Lung (tissue), 11 donors: ENCODE measurements at regions not wholly inside any gene's neighbourhood (a gene's known extent, or its start where the extent isn't known, plus 50 kb on each side); places are given as distances from the start of the nearest gene placed in this dataset.

Experiments
- ATAC-seq: fragments of 200-7000 bp; cut with Tn5 transposase; one replicate; pipeline ENCODE4 v1.9.1; 2020; ENCODE audit warnings: moderate number of reproducible peaks; ENCODE audit not compliant: insufficient read depth, low FRiP score
- DNase-seq, 3 donors: peaks; one replicate each; pipeline ENCODE4 v3.0.0-alpha.2; 2013 to 2017
- H3K27ac ChIP-seq, 2 donors: one replicate each; pipeline ENCODE4 v1.5.1; 2013; ENCODE audit warnings: mild to moderate bottlenecking in 2 of 2, moderate library complexity in 2 of 2, control low read depth in 1 of 2, inconsistent platforms in 1 of 2, low read depth in 1 of 2, low read length in 1 of 2
- H3K27me3 ChIP-seq, 3 donors: one replicate each; pipeline ENCODE4 v1.5.1; 2013; ENCODE audit warnings: low read length in 2 of 3; ENCODE audit not compliant: control insufficient read depth in 3 of 3, insufficient read depth in 3 of 3
- H3K36me3 ChIP-seq, 4 donors: one replicate each; pipeline ENCODE4 v1.5.1; 2013; ENCODE audit warnings: low read length in 4 of 4, mild to moderate bottlenecking in 1 of 4, moderate library complexity in 1 of 4; ENCODE audit not compliant: control insufficient read depth in 4 of 4, insufficient read depth in 4 of 4
- H3K4me1 ChIP-seq, 5 donors: one replicate each; pipeline ENCODE4 v1.5.1; 2013; ENCODE audit warnings: low read length in 5 of 5, mild to moderate bottlenecking in 2 of 5, moderate library complexity in 1 of 5; ENCODE audit not compliant: control insufficient read depth in 5 of 5, insufficient read depth in 5 of 5
- H3K4me3 ChIP-seq: one replicate; pipeline ENCODE4 v1.5.1; 2013; ENCODE audit warnings: mild to moderate bottlenecking, control low read depth, moderate library complexity
- H3K9ac ChIP-seq, 2 donors: one replicate each; pipeline ENCODE4 v1.5.1; 2013; ENCODE audit warnings: low read length in 2 of 2, control low read depth in 1 of 2; ENCODE audit not compliant: insufficient read depth in 1 of 2
- H3K9me3 ChIP-seq, 4 donors: one replicate each; pipeline ENCODE4 v1.5.1; 2013; ENCODE audit warnings: low read length in 3 of 4, mild to moderate bottlenecking in 1 of 4, moderate library complexity in 1 of 4; ENCODE audit not compliant: control insufficient read depth in 4 of 4, insufficient read depth in 3 of 4
- WGBS, 2 donors: extraction: QIAGEN DNeasy Blood & Tissue Kit; methylation state at CpG; one replicate each; pipeline ENCODE4 v1.1.7; 2013; 5-methylcytosine and 5-hydroxymethylcytosine counted together
- TF ChIP-seq, protein P1 (sequence below): IDR thresholded peaks from 2 replicates; pipeline ENCODE4 v1.5.1; 2012; ENCODE audit warnings: mild to moderate bottlenecking; ENCODE audit errors: control extremely low read depth, extremely low read depth
- donor health status: control.
- donor health status: control.
- donor health status: Bipolar disorder and iron deficiency.
- donor health status: healthy.
- donor health status: DM: yes; HTN: yes; CAD: no.

DNA sequence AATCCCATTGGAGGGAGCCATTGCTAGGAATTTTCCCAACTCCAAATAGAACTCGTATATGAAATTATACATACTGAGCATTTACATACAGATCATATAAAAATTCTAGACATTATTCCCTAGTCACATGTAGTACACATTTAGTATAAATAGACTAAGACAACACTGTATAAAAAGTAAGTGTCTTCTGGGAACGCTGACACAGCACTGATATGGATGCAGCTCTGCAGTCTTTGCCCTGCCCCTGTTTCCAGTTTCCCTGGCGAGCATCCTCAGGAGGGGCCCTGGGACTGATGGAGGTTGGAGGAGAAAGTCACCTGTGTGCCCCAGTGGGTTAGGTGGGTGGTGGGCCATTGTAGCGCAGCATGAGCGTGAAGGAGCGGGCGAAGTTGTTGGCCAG, 97.8 kb upstream of the CLMN start:
- H3K9ac ChIP-seq: no peak overlapping the region
- H3K4me3 ChIP-seq: no peak overlapping the region
- peaks cover 0 to 25% (median 7%) of the 10 kb centered on the region in 4 donors for H3K36me3 ChIP-seq
- TF ChIP-seq, protein P1, sequence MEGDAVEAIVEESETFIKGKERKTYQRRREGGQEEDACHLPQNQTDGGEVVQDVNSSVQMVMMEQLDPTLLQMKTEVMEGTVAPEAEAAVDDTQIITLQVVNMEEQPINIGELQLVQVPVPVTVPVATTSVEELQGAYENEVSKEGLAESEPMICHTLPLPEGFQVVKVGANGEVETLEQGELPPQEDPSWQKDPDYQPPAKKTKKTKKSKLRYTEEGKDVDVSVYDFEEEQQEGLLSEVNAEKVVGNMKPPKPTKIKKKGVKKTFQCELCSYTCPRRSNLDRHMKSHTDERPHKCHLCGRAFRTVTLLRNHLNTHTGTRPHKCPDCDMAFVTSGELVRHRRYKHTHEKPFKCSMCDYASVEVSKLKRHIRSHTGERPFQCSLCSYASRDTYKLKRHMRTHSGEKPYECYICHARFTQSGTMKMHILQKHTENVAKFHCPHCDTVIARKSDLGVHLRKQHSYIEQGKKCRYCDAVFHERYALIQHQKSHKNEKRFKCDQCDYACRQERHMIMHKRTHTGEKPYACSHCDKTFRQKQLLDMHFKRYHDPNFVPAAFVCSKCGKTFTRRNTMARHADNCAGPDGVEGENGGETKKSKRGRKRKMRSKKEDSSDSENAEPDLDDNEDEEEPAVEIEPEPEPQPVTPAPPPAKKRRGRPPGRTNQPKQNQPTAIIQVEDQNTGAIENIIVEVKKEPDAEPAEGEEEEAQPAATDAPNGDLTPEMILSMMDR: no peak
- no peak overlapping the region for H3K27ac ChIP-seq
- H3K27me3 ChIP-seq: no peaks in the 10 kb centered on the region
- peaks cover 0 to 3% (median 0%) of the 10 kb centered on the region in 4 donors for H3K9me3 ChIP-seq
- ATAC-seq (no peak), DNase-seq (no peak)
- no peaks in the 10 kb centered on the region for H3K4me1 ChIP-seq
- WGBS, 2 donors: 92 to 94% methylated on average over 7 of the region's 7 CpGs

DNA sequence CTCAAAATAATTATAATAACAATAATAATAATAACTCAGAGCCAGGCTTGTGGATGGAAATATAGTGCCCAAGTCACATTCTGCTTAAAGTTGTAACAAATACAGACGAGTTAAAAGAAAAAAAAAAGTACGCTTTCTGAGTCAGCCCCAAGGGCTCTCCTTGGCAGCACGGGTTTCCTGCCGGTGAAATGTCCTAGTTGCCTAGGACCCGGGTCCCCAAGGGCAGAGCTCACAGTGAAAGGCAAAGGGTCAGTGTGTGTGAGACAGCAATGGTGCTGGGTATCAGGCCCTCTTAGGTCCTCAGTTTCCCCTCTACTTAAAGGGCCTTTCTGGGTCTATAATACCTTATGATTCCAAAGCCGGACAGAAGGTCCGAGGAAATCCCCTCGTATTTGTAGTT, 96.3 kb upstream of the CLMN start:
- Histone ChIP-seq H3K27ac (no peak overlapping the region), H3K4me1 (no peaks in the 10 kb centered on the region), H3K9me3 (no peaks in the 10 kb centered on the region), H3K4me3 (no peak overlapping the region), H3K9ac (no peak overlapping the region), H3K36me3 (peaks cover 0 to 21% (median 2%) of the 10 kb centered on the region in 4 donors), H3K27me3 (no peaks in the 10 kb centered on the region)
- TF ChIP-seq, protein P1: no peak
- ATAC-seq (no peak), DNase-seq (no peak)
- 95 to 98% methylated on average over 8 of the region's 8 CpGs for WGBS, 2 donors

DNA sequence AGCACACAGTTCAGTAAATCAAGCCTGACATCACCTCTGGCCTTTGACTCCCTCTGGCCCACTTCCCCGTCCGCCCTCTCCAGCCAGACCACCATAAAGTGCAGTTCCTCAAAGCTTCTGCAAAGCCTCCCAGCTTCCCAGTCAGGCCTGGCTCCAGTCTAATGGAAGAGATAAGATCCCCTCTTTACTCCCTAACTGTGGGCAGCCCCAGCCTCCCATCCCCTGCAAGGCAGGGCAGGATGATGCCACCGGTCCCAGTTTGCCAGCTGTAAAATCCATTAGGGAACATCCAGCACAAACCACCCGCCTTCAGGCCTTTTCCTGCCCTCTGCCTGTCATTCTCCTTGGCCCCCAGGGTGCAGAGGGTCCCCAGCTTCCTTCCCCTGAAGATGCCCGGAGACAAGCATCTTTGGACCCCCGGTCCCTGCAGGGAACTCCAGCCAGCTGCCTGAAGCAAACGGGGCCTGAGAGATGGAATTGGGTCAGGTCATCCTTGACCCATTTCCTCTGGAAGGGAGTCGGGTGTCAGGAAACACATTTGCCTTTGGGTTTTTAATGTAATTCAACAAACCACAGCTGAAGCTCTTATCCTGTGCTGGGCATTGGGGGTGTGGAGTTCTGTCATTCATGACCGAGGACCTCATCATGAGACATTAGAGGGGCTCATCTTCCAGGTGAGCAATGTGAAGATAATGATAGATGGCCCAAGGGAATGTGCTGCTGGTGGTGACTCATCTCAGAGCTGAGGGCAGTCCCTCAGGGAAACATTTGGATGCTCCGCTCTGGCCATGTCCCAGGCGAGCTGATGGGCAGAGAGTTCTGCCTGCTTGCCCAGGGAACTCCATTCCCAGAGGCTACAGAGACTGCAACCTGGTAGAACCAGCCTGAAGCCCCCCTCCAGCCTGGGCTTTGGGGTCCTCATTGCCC, 93.8 kb upstream of the CLMN start:
- WGBS, 2 donors: 77 to 79% methylated on average over 11 of the region's 11 CpGs
- DNase-seq (no peak), ATAC-seq (no peak)
- TF ChIP-seq, protein P1: no peak
- Histone ChIP-seq H3K4me1 (peaks cover 0 to 12% (median 0%) of the 10 kb centered on the region in 5 donors), H3K9ac (no peak overlapping the region), H3K9me3 (no peaks in the 10 kb centered on the region), H3K4me3 (no peak overlapping the region), H3K27ac (no peak overlapping the region), H3K36me3 (peaks cover 0 to 18% (median 2%) of the 10 kb centered on the region in 4 donors), H3K27me3 (no peaks in the 10 kb centered on the region)
